ENCODE measurements at regions not wholly inside any gene's neighbourhood (a gene's known extent, or its start where the extent isn't known, plus 50 kb on each side); places are given as distances from the start of the nearest gene placed in this dataset.
"Not testable (repeated sequence)": the region's sequence is repeated elsewhere in the genome, so short reads cannot be mapped to it uniquely, and the experiment has no call there.

GRCh38 chr6:160889148-160889547 lies 102.4 kb upstream of the MAP3K4 start:
- not testable (repeated sequence) for TF ChIP-seq CTCF, POLR2A (IDR thresholded peaks at IDR 0.05)
